H9 (cell line): ENCODE measurements at regions not wholly inside any gene's neighbourhood (a gene's known extent, or its start where the extent isn't known, plus 50 kb on each side); places are given as distances from the start of the nearest gene placed in this dataset.

ENCODE experiments used
- DNase-seq: peaks from one replicate; pipeline ENCODE4 v3.0.0-alpha.2; 2017
- H2AFZ ChIP-seq: one replicate; pipeline ENCODE4 v1.6.1; 2013; ENCODE audit warnings: mild to moderate bottlenecking, low read length, control low read depth, moderate library complexity
- H2AK5ac ChIP-seq: 2 replicates; pipeline ENCODE4 v1.6.1; 2013; ENCODE audit warnings: low read length, control low read depth, mixed read lengths; ENCODE audit not compliant: insufficient read length
- H2BK120ac ChIP-seq: one replicate; pipeline ENCODE4 v1.6.1; 2013; ENCODE audit warnings: low read depth, mild to moderate bottlenecking, low read length, control low read depth, inconsistent platforms; ENCODE audit not compliant: poor library complexity, severe bottlenecking
- H2BK12ac ChIP-seq: 2 replicates; pipeline ENCODE4 v1.6.1; 2013; ENCODE audit warnings: low read length, control low read depth, mixed read lengths, low read depth; ENCODE audit not compliant: insufficient read length
- H2BK15ac ChIP-seq: 2 replicates; pipeline ENCODE4 v1.6.1; 2013; ENCODE audit warnings: low read depth, low read length, control low read depth
- H2BK20ac ChIP-seq: one replicate; pipeline ENCODE4 v1.6.1; 2013; ENCODE audit warnings: low read depth, mild to moderate bottlenecking, low read length, control low read depth, inconsistent platforms; ENCODE audit not compliant: poor library complexity, severe bottlenecking
- H2BK5ac ChIP-seq: 2 replicates; pipeline ENCODE4 v1.6.1; 2013; ENCODE audit warnings: low read length, control low read depth, mixed read lengths; ENCODE audit not compliant: insufficient read length
- H3K14ac ChIP-seq: 2 replicates; pipeline ENCODE4 v1.6.1; 2013; ENCODE audit warnings: low read length, control low read depth; ENCODE audit not compliant: insufficient read depth
- H3K18ac ChIP-seq: 2 replicates; pipeline ENCODE4 v1.6.1; 2013; ENCODE audit warnings: low read depth, mild to moderate bottlenecking, mixed read lengths, low read length, control low read depth; ENCODE audit not compliant: insufficient read length
- H3K23ac ChIP-seq: 2 replicates; pipeline ENCODE4 v1.6.1; 2013; ENCODE audit warnings: low read length, control low read depth, mixed read lengths, low read depth; ENCODE audit not compliant: insufficient read length
- H3K23me2 ChIP-seq: 2 replicates; pipeline ENCODE4 v1.6.1; 2013; ENCODE audit warnings: low read depth, mild to moderate bottlenecking, mixed read lengths, low read length, control low read depth; ENCODE audit not compliant: insufficient read length, poor library complexity, severe bottlenecking
- H3K27ac ChIP-seq: 2 replicates; pipeline ENCODE4 v1.5.1; 2013; ENCODE audit warnings: low read length, control low read depth, mixed read lengths, low read depth; ENCODE audit not compliant: insufficient read length
- H3K27me3 ChIP-seq: 2 replicates; pipeline ENCODE4 v1.6.1; 2013; ENCODE audit warnings: low read length, control low read depth, inconsistent platforms; ENCODE audit not compliant: insufficient read depth
- H3K4ac ChIP-seq: 2 replicates; pipeline ENCODE4 v1.6.1; 2013; ENCODE audit warnings: low read depth, mild to moderate bottlenecking, control low read depth, inconsistent platforms, low read length, moderate library complexity
- H3K4me1 ChIP-seq: 2 replicates; pipeline ENCODE4 v1.6.1; 2013; ENCODE audit warnings: low read length, control low read depth, inconsistent platforms; ENCODE audit not compliant: insufficient read depth
- H3K4me2 ChIP-seq: 2 replicates; pipeline ENCODE4 v1.6.1; 2013; ENCODE audit warnings: low read length, control low read depth, mixed read lengths; ENCODE audit not compliant: insufficient read length, insufficient read depth
- H3K56ac ChIP-seq: 2 replicates; pipeline ENCODE4 v1.6.1; 2013; ENCODE audit warnings: low read depth, mild to moderate bottlenecking, mixed read lengths, low read length, control low read depth; ENCODE audit not compliant: insufficient read length
- H3K79me1 ChIP-seq: 2 replicates; pipeline ENCODE4 v1.6.1; 2013; ENCODE audit warnings: low read depth, mild to moderate bottlenecking, moderate library complexity, low read length, control low read depth, inconsistent platforms; ENCODE audit not compliant: insufficient read depth, poor library complexity, severe bottlenecking
- H3K79me2 ChIP-seq: 2 replicates; pipeline ENCODE4 v1.6.1; 2013; ENCODE audit warnings: low read length, control low read depth, inconsistent platforms; ENCODE audit not compliant: insufficient read depth
- H3K9ac ChIP-seq: 2 replicates; pipeline ENCODE4 v1.6.1; 2013; ENCODE audit warnings: low read length, control low read depth, mixed read lengths; ENCODE audit not compliant: insufficient read length; ENCODE audit errors: extremely low read depth
- H3K9me3 ChIP-seq: one replicate; pipeline ENCODE4 v1.6.1; 2013; ENCODE audit warnings: low read depth, low read length, inconsistent platforms; ENCODE audit not compliant: control insufficient read depth
- H3T11ph ChIP-seq: one replicate; pipeline ENCODE4 v1.6.1; 2013; ENCODE audit warnings: mild to moderate bottlenecking, low read length, control low read depth, inconsistent platforms
- H4K20me1 ChIP-seq: one replicate; pipeline ENCODE4 v1.6.1; 2013; ENCODE audit not compliant: control insufficient read depth, insufficient read length, insufficient read depth
- H4K5ac ChIP-seq: 2 replicates; pipeline ENCODE4 v1.6.1; 2013; ENCODE audit warnings: low read depth, mild to moderate bottlenecking, mixed read lengths, low read length, control low read depth; ENCODE audit not compliant: insufficient read length
- H4K8ac ChIP-seq: replicated peaks from 2 replicates; pipeline ENCODE4 v1.6.1; 2013; ENCODE audit warnings: low read length, control low read depth, mixed read lengths, low read depth; ENCODE audit not compliant: insufficient read length
- H4K91ac ChIP-seq: 2 replicates; pipeline ENCODE4 v1.6.1; 2013; ENCODE audit warnings: low read depth, mild to moderate bottlenecking, moderate library complexity, mixed read lengths, low read length, control low read depth; ENCODE audit not compliant: insufficient read length
- H3K27ac Mint-ChIP-seq, 3 experiments: 2 replicates in 2 of 3; 3 replicates in 1 of 3; pipeline ENCODE4 v1.8.0; 2020 to 2021; ENCODE audit warnings: mixed read lengths in 3 of 3, mild to moderate bottlenecking in 1 of 3, moderate library complexity in 1 of 3
- H3K27me3 Mint-ChIP-seq: 2 replicates; pipeline ENCODE4 v1.8.0; 2021; ENCODE audit warnings: low read depth, mild to moderate bottlenecking, moderate library complexity, mixed read lengths
- H3K36me3 Mint-ChIP-seq, 3 experiments: 2 replicates in 2 of 3; 3 replicates in 1 of 3; pipeline ENCODE4 v1.8.0; 2020 to 2021; ENCODE audit warnings: low read depth in 3 of 3, mixed read lengths in 3 of 3; ENCODE audit not compliant: insufficient read depth in 1 of 3
- H3K4me1 Mint-ChIP-seq, 2 experiments: 2 replicates each; pipeline ENCODE4 v1.8.0; 2020; ENCODE audit warnings: mixed read lengths in 2 of 2
- H3K4me3 Mint-ChIP-seq, 2 experiments: 2 replicates in 1 of 2; 3 replicates in 1 of 2; pipeline ENCODE4 v1.8.0; 2020 to 2021; ENCODE audit warnings: mild to moderate bottlenecking in 2 of 2, mixed read lengths in 2 of 2, moderate library complexity in 1 of 2
- H3K9me3 Mint-ChIP-seq, 2 experiments: 2 replicates in 1 of 2; 3 replicates in 1 of 2; pipeline ENCODE4 v1.8.0; 2020; ENCODE audit warnings: mild to moderate bottlenecking in 2 of 2, mixed read lengths in 2 of 2, moderate library complexity in 1 of 2
- CTCF ChIP-seq: fragments of 200-600 bp; sonication (generic); conservative IDR thresholded peaks from 3 replicates; pipeline ENCODE4 v1.8.0; 2021; ENCODE audit warnings: antibody characterized with exemption, mild to moderate bottlenecking
- WGBS: extraction: QIAGEN DNeasy Blood & Tissue Kit; methylation state at CpG from one replicate; pipeline ENCODE4 v1.1.7; 2013; ENCODE audit warnings: missing lambda C conversion rate, low lambda C conversion rate, mixed read lengths; ENCODE audit not compliant: insufficient read length; ENCODE audit errors: extremely low coverage; 5-methylcytosine and 5-hydroxymethylcytosine counted together

DNA sequence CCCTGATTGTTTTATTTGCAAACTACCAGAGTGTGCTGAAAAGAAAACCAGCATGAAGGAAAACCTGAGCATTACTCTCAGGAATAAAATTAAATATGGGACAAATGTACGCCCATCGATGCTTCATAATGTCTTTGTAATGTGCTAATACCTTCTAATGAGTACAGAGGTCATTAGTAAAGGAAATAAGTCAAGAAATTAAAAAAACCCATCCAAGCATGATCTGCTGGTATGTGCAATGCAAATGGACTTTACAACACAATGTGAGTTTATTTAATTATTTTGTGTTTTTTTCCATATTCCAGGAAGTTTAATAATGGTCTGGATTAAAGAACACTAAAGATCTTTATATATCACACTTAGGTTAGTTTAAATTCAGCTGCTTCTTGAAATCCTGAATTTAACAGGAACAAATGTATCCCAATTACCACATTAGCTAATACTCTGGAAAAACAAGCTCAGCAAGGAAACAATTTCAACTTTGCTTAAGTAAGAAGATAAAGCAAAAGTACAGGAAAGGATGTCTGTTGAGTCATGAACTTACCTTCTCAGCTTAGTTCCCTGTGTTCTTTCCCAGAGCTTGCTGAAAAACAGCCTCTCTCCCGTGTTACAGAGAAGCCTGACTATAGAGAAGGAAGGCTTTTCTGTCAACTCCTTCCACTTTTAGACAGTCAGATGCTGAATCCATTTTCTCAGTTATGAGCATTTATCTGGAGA is 179.3 kb upstream of the TMEM260 start:
- H3K27me3 Mint-ChIP-seq: no peaks in the 10 kb centered on the region; the same call in 1 of the 2 replicates
- no peak overlapping the region for H2BK20ac ChIP-seq
- no peak overlapping the region for H3K14ac ChIP-seq
- no peak for DNase-seq
- no peak overlapping the region for H3K27ac ChIP-seq
- H3K4me1 Mint-ChIP-seq: no peaks in the 10 kb centered on the region
- H3K36me3 Mint-ChIP-seq: no peaks in the 10 kb centered on the region
- H2BK120ac ChIP-seq: no peak overlapping the region
- no peaks in the 10 kb centered on the region for H3K79me1 ChIP-seq
- no peak overlapping the region for H3T11ph ChIP-seq
- no peak overlapping the region for H3K4me2 ChIP-seq
- no peak overlapping the region for H3K56ac ChIP-seq
- H3K79me2 ChIP-seq: no peaks in the 10 kb centered on the region
- H4K20me1 ChIP-seq: no peaks in the 10 kb centered on the region
- no peak overlapping the region for H3K23ac ChIP-seq
- no peak overlapping the region for H2AK5ac ChIP-seq
- no peak for TF ChIP-seq CTCF
- H3K27me3 ChIP-seq: no peaks in the 10 kb centered on the region
- no peak overlapping the region for H3K9ac ChIP-seq
- no peak overlapping the region for H3K27ac Mint-ChIP-seq
- H3K4me1 ChIP-seq: no peaks in the 10 kb centered on the region
- no peak overlapping the region for H3K4ac ChIP-seq
- H2BK15ac ChIP-seq: no peak overlapping the region
- H4K8ac ChIP-seq: no peak overlapping the region
- H3K9me3 Mint-ChIP-seq: no peaks in the 10 kb centered on the region; a peak in 1 of 5 replicates
- no peak overlapping the region for H3K4me3 Mint-ChIP-seq
- no peak overlapping the region for H3K18ac ChIP-seq
- no peak overlapping the region for H4K91ac ChIP-seq
- H2BK12ac ChIP-seq: no peak overlapping the region
- H4K5ac ChIP-seq: no peak overlapping the region
- H3K23me2 ChIP-seq: no peaks in the 10 kb centered on the region
- H2BK5ac ChIP-seq: no peak overlapping the region
- no peak overlapping the region for H2AFZ ChIP-seq
- no peaks in the 10 kb centered on the region for H3K9me3 ChIP-seq
- whole genome bisulfite sequencing: no CpG with 5 or more reads among the region's 3 CpGs
